DND-41 (cell line): ENCODE measurements at regions not wholly inside any gene's neighbourhood (a gene's known extent, or its start where the extent isn't known, plus 50 kb on each side); places are given as distances from the start of the nearest gene placed in this dataset.

ENCODE experiments used
- EZH2 ChIP-seq: IDR thresholded peaks from 3 replicates; pipeline ENCODE4 v1.6.1; 2012; ENCODE audit warnings: borderline replicate concordance, low read depth, mild to moderate bottlenecking, moderate library complexity, low read length, inconsistent platforms; ENCODE audit not compliant: severe bottlenecking
- TF ChIP-seq, protein P1 (sequence below): IDR thresholded peaks from 2 replicates; pipeline ENCODE4 v1.5.1; 2012; ENCODE audit warnings: borderline replicate concordance, low read length, moderate library complexity, mild to moderate bottlenecking; ENCODE audit not compliant: poor library complexity, severe bottlenecking; ENCODE audit errors: extremely low read depth

DNA sequence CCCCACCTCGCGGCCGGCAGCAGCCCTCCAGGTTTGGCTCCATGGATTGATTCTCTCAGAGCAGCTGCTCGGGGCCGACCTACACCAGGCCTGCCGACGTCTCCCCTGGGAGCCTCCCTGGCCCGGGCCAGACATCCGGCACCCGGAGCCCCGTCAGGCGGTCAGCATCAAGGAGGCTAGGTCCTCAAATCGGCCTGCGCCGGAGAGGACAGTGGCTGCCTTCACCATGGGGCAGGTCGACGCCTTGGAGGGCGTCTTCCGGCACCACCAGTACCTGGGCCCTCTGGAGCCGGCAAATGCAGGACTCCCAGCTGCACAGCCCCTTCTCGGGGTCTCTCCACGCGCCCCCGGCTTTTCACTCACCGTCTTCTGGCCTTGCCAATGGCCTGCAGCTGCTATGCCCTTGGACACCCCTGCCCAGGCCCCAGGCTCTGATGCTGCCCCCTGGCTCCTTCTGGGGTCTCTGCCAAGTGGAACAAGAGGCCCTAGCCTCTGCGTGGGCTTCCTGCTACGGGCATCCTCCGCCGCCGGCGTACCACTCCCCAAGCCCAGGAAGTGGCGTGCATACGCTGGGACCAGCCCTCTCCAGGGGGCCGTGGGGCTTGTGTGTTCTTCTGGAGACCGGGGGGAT is 341.8 kb downstream of the MAGEB5 start:
- TF ChIP-seq, protein P1, sequence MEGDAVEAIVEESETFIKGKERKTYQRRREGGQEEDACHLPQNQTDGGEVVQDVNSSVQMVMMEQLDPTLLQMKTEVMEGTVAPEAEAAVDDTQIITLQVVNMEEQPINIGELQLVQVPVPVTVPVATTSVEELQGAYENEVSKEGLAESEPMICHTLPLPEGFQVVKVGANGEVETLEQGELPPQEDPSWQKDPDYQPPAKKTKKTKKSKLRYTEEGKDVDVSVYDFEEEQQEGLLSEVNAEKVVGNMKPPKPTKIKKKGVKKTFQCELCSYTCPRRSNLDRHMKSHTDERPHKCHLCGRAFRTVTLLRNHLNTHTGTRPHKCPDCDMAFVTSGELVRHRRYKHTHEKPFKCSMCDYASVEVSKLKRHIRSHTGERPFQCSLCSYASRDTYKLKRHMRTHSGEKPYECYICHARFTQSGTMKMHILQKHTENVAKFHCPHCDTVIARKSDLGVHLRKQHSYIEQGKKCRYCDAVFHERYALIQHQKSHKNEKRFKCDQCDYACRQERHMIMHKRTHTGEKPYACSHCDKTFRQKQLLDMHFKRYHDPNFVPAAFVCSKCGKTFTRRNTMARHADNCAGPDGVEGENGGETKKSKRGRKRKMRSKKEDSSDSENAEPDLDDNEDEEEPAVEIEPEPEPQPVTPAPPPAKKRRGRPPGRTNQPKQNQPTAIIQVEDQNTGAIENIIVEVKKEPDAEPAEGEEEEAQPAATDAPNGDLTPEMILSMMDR, result no peak
- TF ChIP-seq EZH2, result no peak
